T1000 (cell line): ENCODE measurements at regions not wholly inside any gene's neighbourhood (a gene's known extent, or its start where the extent isn't known, plus 50 kb on each side); places are given as distances from the start of the nearest gene placed in this dataset.
"Not testable (repeated sequence)": the region's sequence is repeated elsewhere in the genome, so short reads cannot be mapped to it uniquely, and the experiment has no call there.

Experiments
- DNase-seq: peaks from one replicate; lab custom pipeline; 2025; ENCODE audit warnings: mixed read lengths; lab: John Stamatoyannopoulos, UW

GRCh38 chr18:28267878-28268625, 91.1 kb upstream of the CDH2 start:
- no peak for DNase-seq

DNA sequence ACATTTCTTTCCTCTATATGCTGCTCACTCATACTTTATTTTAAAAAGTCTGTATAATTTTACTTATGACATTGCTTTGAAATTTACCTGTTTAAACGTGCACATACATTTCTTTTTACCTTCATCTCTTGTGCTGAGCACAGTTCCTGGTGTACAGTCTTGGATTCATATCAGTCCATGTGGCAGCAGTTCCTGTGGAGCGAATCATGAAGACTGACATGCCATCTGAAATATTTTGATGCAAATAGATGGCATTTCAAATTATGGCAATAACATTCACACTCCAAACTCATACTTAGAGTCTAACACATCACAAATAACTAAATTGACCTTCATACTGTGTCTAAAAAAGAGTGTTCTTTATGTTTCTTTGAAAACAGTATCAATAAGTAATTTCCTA, 90.3 kb upstream of the CDH2 start:
- no peak for DNase-seq

DNA sequence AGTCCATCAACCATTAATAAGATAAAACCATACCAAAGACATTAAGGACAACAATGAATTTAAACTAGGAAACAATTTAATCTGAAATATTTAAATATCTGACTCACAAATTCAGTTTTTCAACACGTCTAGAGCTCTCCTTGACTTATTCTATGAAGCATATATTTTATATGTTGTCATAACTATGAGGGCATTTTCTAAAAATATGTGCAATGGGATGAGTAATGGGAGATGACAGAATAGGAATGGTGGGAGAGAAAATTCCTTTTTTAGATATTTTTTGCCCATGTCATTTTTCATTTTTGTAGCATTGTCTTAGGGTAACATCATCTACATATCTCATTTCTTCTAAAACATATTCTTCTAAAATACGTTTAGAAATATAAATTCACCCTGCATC, 79.2 kb upstream of the CDH2 start:
- no peak for DNase-seq

- DNase-seq: no peak
Observed at GRCh38 chr18:28248653-28249052, 71.7 kb upstream of the CDH2 start.

DNA sequence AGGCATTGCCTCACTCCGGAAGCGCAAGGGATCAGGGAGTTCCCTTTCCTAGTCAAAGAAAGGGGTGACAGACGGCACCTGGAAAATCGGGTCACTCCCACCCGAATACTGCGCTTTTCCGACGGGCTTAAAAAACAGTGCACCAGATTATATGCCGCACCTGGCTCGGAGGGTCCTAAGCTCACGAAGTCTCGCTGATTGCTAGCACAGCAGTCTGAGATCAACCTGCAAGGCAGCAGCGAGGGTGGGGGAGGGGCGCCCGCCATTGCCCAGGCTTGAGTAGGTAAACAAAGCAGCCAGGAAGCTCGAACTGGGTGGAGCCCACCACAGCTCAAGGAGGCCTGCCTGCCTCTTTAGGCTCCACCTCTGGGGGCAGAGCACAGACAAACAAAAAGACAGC, 63.7 kb upstream of the CDH2 start:
- DNase-seq: not testable (repeated sequence)

DNA sequence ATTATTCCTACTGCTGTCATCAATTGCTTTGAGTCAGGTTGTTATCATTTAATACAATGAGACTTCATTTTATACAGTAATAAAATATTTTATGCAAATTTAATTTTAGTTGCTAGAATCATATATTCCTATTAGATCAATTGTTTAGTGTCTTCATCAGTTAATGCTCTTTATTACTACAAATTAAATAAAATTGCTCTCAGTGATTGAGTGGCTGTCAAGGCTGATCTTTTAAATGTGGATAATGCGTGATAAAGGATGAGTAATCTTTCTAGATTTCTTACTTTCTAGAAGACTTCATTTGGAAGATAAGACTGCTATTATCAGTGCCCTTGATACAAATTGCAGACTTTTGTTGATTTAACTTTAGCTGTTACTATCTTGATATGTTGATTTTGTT, 59.6 kb upstream of the CDH2 start:
- DNase-seq: no peak
